ENCODE measurements at regions not wholly inside any gene's neighbourhood (a gene's known extent, or its start where the extent isn't known, plus 50 kb on each side); places are given as distances from the start of the nearest gene placed in this dataset.
A peak's percentile ranks its signal among the peaks of the same experiment; 100 is the strongest.
"Not testable (repeated sequence)": the region's sequence is repeated elsewhere in the genome, so short reads cannot be mapped to it uniquely, and the experiment has no call there.

GRCh38 chr17:27944546-27945332 lies 51.6 kb upstream of the LYRM9 start:
- no peaks in the 10 kb centered on the region for H3K9me3 Mint-ChIP-seq
- H3K36me3 Mint-ChIP-seq (ENCODE audit: low read depth): no peaks in the 10 kb centered on the region
- H3K4me3 Mint-ChIP-seq: no peak overlapping the region
- DNase-seq: no peak
- H3K27ac Mint-ChIP-seq: no peak overlapping the region
- no peak for ATAC-seq
- H3K27me3 Mint-ChIP-seq: no peaks in the 10 kb centered on the region
- no peaks in the 10 kb centered on the region for H3K4me1 Mint-ChIP-seq

GRCh38 chr17:27945333-27945616 lies 52.1 kb upstream of the LYRM9 start:
- no peak for ATAC-seq
- Mint-ChIP-seq H3K4me1 (no peaks in the 10 kb centered on the region), H3K9me3 (no peaks in the 10 kb centered on the region), H3K27ac (no peak overlapping the region), H3K27me3 (no peaks in the 10 kb centered on the region), H3K36me3 (ENCODE audit: low read depth) (no peaks in the 10 kb centered on the region), H3K4me3 (no peak overlapping the region)
- DNase-seq: no peak

- no peaks in the 10 kb centered on the region for H3K4me1 Mint-ChIP-seq
- DNase-seq (no peak), ATAC-seq (no peak)
- H3K36me3 Mint-ChIP-seq (ENCODE audit: low read depth): no peaks in the 10 kb centered on the region
- no peaks in the 10 kb centered on the region for H3K9me3 Mint-ChIP-seq
- H3K27ac Mint-ChIP-seq: no peak overlapping the region
- H3K4me3 Mint-ChIP-seq: no peak overlapping the region
- peaks cover 3% of the 10 kb centered on the region for H3K27me3 Mint-ChIP-seq
Measured at GRCh38 chr17:27945953-27946352, 52.8 kb upstream of the LYRM9 start.

- Mint-ChIP-seq H3K4me1 (no peaks in the 10 kb centered on the region), H3K4me3 (no peak overlapping the region), H3K27ac (no peak overlapping the region), H3K36me3 (ENCODE audit: low read depth) (no peaks in the 10 kb centered on the region), H3K27me3 (peaks cover 3% of the 10 kb centered on the region), H3K9me3 (no peaks in the 10 kb centered on the region)
- no peak for ATAC-seq
- no peak for DNase-seq
Measured at GRCh38 chr17:27946513-27946912, 53.3 kb upstream of the LYRM9 start.

- peaks cover 3% of the 10 kb centered on the region for H3K27me3 Mint-ChIP-seq
- H3K36me3 Mint-ChIP-seq (ENCODE audit: low read depth): no peaks in the 10 kb centered on the region
- H3K9me3 Mint-ChIP-seq: no peaks in the 10 kb centered on the region
- no peak overlapping the region for H3K4me3 Mint-ChIP-seq
- DNase-seq: no peak
- no peak for ATAC-seq
- H3K4me1 Mint-ChIP-seq: no peaks in the 10 kb centered on the region
- peak overlapping the region; percentile 31 for H3K27ac Mint-ChIP-seq
Measured at GRCh38 chr17:27947005-27947406, 53.8 kb upstream of the LYRM9 start.

DNA sequence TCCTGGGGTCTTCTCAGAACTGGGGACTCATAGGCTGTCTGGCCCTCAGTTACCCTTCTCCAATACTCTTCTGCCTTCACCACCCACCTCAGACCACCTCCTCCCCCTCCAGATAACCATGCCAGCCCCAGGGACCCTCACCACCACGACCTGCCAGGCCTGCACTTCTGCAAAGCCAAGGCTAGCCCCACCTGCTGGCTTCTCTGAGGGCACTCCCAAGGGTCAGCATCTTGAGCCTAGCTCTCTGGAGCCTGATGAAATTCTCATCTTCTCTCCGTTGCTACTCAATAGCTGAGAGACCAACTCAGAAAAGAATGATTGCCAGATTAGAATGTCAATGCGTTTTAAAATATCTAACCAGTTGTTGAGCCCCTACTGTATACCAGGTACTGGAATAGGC lies 56.1 kb upstream of the LYRM9 start:
- ATAC-seq (no peak), DNase-seq (no peak)
- Mint-ChIP-seq H3K4me1 (no peaks in the 10 kb centered on the region), H3K4me3 (no peak overlapping the region), H3K9me3 (no peaks in the 10 kb centered on the region), H3K27me3 (peaks cover 3% of the 10 kb centered on the region), H3K36me3 (ENCODE audit: low read depth) (no peaks in the 10 kb centered on the region), H3K27ac (no peak overlapping the region)

GRCh38 chr17:27950225-27950624 lies 57.1 kb upstream of the LYRM9 start:
- H3K4me3 Mint-ChIP-seq; H3K36me3 Mint-ChIP-seq (ENCODE audit: low read depth); H3K27ac Mint-ChIP-seq; H3K27me3 Mint-ChIP-seq; ATAC-seq; DNase-seq; H3K4me1 Mint-ChIP-seq; H3K9me3 Mint-ChIP-seq: not testable (repeated sequence)

- ATAC-seq (no peak), DNase-seq (no peak)
- H3K27me3 Mint-ChIP-seq: peaks cover 3% of the 10 kb centered on the region
- no peaks in the 10 kb centered on the region for H3K9me3 Mint-ChIP-seq
- no peaks in the 10 kb centered on the region for H3K4me1 Mint-ChIP-seq
- H3K4me3 Mint-ChIP-seq: no peak overlapping the region
- H3K36me3 Mint-ChIP-seq (ENCODE audit: low read depth): no peaks in the 10 kb centered on the region
- no peak overlapping the region for H3K27ac Mint-ChIP-seq
Measured at GRCh38 chr17:27950995-27951394, 57.8 kb upstream of the LYRM9 start.

GRCh38 chr17:27951872-27952271 lies 58.7 kb upstream of the LYRM9 start:
- H3K4me3 Mint-ChIP-seq: no peak overlapping the region
- no peaks in the 10 kb centered on the region for H3K9me3 Mint-ChIP-seq
- H3K27ac Mint-ChIP-seq: no peak overlapping the region
- no peaks in the 10 kb centered on the region for H3K36me3 Mint-ChIP-seq (ENCODE audit: low read depth)
- DNase-seq (no peak), ATAC-seq (no peak)
- H3K4me1 Mint-ChIP-seq: no peaks in the 10 kb centered on the region
- H3K27me3 Mint-ChIP-seq: peaks cover 3% of the 10 kb centered on the region

DNA sequence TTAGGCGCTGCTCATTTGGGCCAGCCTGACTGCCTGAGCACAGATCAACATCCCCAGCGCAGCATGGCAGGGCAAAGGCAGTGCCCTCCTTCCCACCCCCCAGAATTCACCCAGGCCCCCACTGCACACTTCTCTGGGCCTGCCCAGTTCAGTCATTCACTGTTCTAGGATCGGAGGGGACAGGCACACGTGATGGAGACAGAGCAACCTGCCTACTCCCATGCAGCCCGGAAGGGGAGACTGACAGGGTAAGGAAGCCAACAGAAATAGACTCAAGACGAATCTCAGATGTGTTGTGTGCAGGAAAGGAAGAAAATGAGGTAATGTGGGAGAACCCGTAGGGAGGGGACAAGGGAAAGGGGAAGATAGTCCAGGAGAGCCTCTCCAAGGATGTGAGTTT lies 59.2 kb upstream of the LYRM9 start:
- Mint-ChIP-seq H3K36me3 (ENCODE audit: low read depth) (no peaks in the 10 kb centered on the region), H3K27me3 (peaks cover 3% of the 10 kb centered on the region), H3K4me3 (no peak overlapping the region), H3K4me1 (no peaks in the 10 kb centered on the region), H3K27ac (no peak overlapping the region), H3K9me3 (no peaks in the 10 kb centered on the region)
- no peak for ATAC-seq
- no peak for DNase-seq

- no peak overlapping the region for H3K27ac Mint-ChIP-seq
- DNase-seq (no peak), ATAC-seq (no peak)
- H3K36me3 Mint-ChIP-seq (ENCODE audit: low read depth): no peaks in the 10 kb centered on the region
- H3K27me3 Mint-ChIP-seq: peaks cover 3% of the 10 kb centered on the region
- no peaks in the 10 kb centered on the region for H3K9me3 Mint-ChIP-seq
- no peaks in the 10 kb centered on the region for H3K4me1 Mint-ChIP-seq
- no peak overlapping the region for H3K4me3 Mint-ChIP-seq
Measured at GRCh38 chr17:27954548-27955495, 61.7 kb upstream of the LYRM9 start.

DNA sequence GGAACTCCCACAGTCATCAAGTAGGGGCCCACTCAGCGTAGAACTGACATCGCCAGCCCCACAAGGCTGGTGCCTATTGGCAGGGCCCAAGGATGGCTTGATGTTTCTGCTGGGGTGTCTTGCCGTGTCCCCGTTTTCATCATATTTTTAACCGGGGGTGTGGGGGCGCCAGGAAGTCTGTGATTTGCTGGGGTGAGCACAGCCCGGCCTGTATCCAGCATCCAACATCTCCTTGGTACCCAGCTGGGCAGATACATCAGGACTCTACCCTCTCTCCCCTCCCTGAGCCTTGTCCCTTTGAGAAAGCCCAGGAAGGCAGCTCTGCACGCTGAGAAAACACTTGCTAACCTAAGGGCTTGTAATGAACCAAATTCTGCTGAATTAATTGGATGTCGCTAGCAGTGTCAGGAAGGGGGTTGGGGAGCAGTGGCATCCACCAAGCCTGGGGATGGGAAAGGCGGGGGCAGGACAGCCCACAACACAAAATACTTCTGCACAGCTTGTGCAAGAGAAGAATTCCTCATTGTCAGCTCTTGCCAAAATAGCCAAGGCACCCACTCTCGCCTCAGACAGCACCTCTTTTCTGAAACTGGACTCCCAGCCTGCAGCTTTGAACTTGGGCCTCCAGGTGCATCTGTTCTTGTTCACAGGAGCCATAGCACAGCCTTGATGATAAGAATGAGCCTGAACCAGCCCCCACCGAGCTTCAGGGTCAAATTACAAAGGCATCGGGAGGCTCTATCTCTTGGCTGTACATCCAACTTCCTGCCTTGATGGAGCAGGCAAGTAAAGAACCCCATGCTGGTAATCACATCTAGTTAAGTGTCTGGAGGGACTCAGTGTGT lies 63.7 kb upstream of the LYRM9 start:
- Mint-ChIP-seq H3K27ac (no peak overlapping the region), H3K4me1 (no peaks in the 10 kb centered on the region), H3K27me3 (no peaks in the 10 kb centered on the region), H3K9me3 (no peaks in the 10 kb centered on the region), H3K36me3 (ENCODE audit: low read depth) (no peaks in the 10 kb centered on the region), H3K4me3 (no peak overlapping the region)
- ATAC-seq (no peak), DNase-seq (no peak)

DNA sequence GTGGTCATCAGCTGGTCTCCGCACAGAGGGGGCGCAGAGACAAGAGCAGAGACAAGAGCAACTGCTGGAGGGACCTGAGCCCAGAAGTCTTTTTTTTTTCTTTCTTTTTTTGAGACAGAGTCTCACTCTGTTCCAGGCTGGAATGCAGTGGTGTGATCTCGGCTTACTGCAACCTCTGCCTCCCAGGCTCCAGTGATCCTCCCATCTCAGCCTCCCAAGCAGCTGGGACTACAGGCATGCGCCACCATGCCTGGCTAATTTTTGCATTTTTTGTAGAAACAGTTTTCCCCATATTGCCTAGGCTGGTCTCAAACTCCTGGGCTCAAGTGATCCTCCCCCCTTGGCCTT lies 64.3 kb upstream of the LYRM9 start:
- ATAC-seq; H3K9me3 Mint-ChIP-seq; DNase-seq; H3K27me3 Mint-ChIP-seq; H3K4me1 Mint-ChIP-seq; H3K4me3 Mint-ChIP-seq; H3K36me3 Mint-ChIP-seq (ENCODE audit: low read depth); H3K27ac Mint-ChIP-seq: not testable (repeated sequence)

GRCh38 chr17:27958708-27959381 lies 65.7 kb upstream of the LYRM9 start:
- no peak overlapping the region for H3K27ac Mint-ChIP-seq
- H3K36me3 Mint-ChIP-seq (ENCODE audit: low read depth): no peaks in the 10 kb centered on the region
- H3K27me3 Mint-ChIP-seq: peaks cover 2% of the 10 kb centered on the region
- no peaks in the 10 kb centered on the region for H3K9me3 Mint-ChIP-seq
- ATAC-seq (no peak), DNase-seq (no peak)
- no peaks in the 10 kb centered on the region for H3K4me1 Mint-ChIP-seq
- H3K4me3 Mint-ChIP-seq: no peak overlapping the region

Data from activated naive CD8-positive, alpha-beta T cell treated with anti-CD3 and anti-CD28 coated beads, Interleukin-2, amount 50 U/mL, for 24 hours (primary cell).